Panc1 (cell line): ENCODE measurements at regions not wholly inside any gene's neighbourhood (a gene's known extent, or its start where the extent isn't known, plus 50 kb on each side); places are given as distances from the start of the nearest gene placed in this dataset.
"Not testable (repeated sequence)": the region's sequence is repeated elsewhere in the genome, so short reads cannot be mapped to it uniquely, and the experiment has no call there.

Experiments
- ATAC-seq: fragments of 200-7000 bp; cut with Tn5 transposase; 2 replicates; pipeline ENCODE4 v1.9.1; 2020; ENCODE audit warnings: mild to moderate bottlenecking, moderate library complexity
- BruUV-seq: library from RNA; stranded (reverse); fragments of 400-500 nt; replicated peaks from 2 replicates; lab custom pipeline; 2021; lab: Mats Ljungman, UMichigan
- CTCF ChIA-PET: fragments of 300-600 bp; sonication (Branson Sonifier 250); formaldehyde crosslinking; loops from one replicate; lab custom pipeline; 2022; ENCODE audit warnings: antibody characterized with exemption; lab: Charles Lee
- POLR2A ChIA-PET: fragments of 300-600 bp; sonication (Branson Sonifier 250); formaldehyde crosslinking; loops from one replicate; lab custom pipeline; 2022; ENCODE audit warnings: antibody characterized with exemption; lab: Charles Lee
- DNase-seq: peaks from one replicate; pipeline ENCODE4 v3.0.0-alpha.2; 2010; ENCODE audit warnings: low read depth, low spot score
- H3K27ac ChIP-seq: 2 replicates; pipeline ENCODE4 v1.5.1; 2011; ENCODE audit warnings: mild to moderate bottlenecking, low read length, inconsistent platforms
- H3K27me3 ChIP-seq: fragments of 200-500 bp; sonication (Bioruptor generic); 2 replicates; pipeline ENCODE4 v1.6.0; 2014; ENCODE audit warnings: low read length, inconsistent platforms; ENCODE audit not compliant: control insufficient read depth, insufficient read depth
- H3K36me3 ChIP-seq: fragments of 200-500 bp; sonication (Bioruptor generic); 2 replicates; pipeline ENCODE4 v1.5.1; 2014; ENCODE audit warnings: inconsistent platforms, mild to moderate bottlenecking, low read length, moderate library complexity; ENCODE audit not compliant: control insufficient read depth, insufficient read depth
- H3K4me1 ChIP-seq: 2 replicates; pipeline ENCODE4 v1.5.1; 2011; ENCODE audit warnings: inconsistent platforms, mild to moderate bottlenecking, low read length, moderate library complexity; ENCODE audit not compliant: control insufficient read depth, insufficient read depth
- H3K4me3 ChIP-seq, 2 experiments: 2 replicates each; pipeline ENCODE4 v1.5.1; 2011 to 2012; ENCODE audit warnings: low read depth in 2 of 2, low read length in 2 of 2, mild to moderate bottlenecking in 2 of 2, inconsistent platforms in 1 of 2, moderate library complexity in 1 of 2
- H3K9me3 ChIP-seq: fragments of 200-500 bp; sonication (Bioruptor generic); 2 replicates; pipeline ENCODE4 v1.5.1; 2014; ENCODE audit warnings: low read depth, mild to moderate bottlenecking, inconsistent platforms, low read length, moderate library complexity; ENCODE audit not compliant: control insufficient read depth, insufficient read depth
- CTCF ChIP-seq: fragments of 450-650 bp; IDR thresholded peaks from 2 replicates; pipeline ENCODE4 v1.5.1; 2017; ENCODE audit warnings: mild to moderate bottlenecking
- POLR2AphosphoS5 ChIP-seq: IDR thresholded peaks from 2 replicates; pipeline ENCODE4 v1.6.1; 2012; ENCODE audit warnings: mild to moderate bottlenecking, low read depth, low read length, moderate library complexity
- REST ChIP-seq, 2 experiments: IDR thresholded peaks; 2 replicates each; pipeline ENCODE4 v1.6.1; 2011 to 2012; ENCODE audit warnings: low read depth in 2 of 2, control low read depth in 1 of 2, low read length in 1 of 2, mild to moderate bottlenecking in 1 of 2, moderate library complexity in 1 of 2; ENCODE audit not compliant: insufficient read depth in 1 of 2
- SIN3A ChIP-seq: IDR thresholded peaks from 2 replicates; pipeline ENCODE4 v1.6.1; 2012; ENCODE audit warnings: low read depth, mild to moderate bottlenecking, low read length, moderate library complexity, borderline replicate concordance; ENCODE audit not compliant: insufficient read depth
- TCF7L2 ChIP-seq: IDR thresholded peaks from 2 replicates; pipeline ENCODE4 v1.6.1; 2011; ENCODE audit warnings: mild to moderate bottlenecking, low read depth, low read length, inconsistent platforms
- in situ Hi-C: cut with HindIII; loops from 2 replicates; pipeline ENCODE4 v1.10.0; 2016; ENCODE audit warnings: low sequenced_read_pairs, low pct_unique_long_range_greater_than_20kb
- intact Hi-C: fragments of 100-400 bp; cut with micrococcal nuclease; formaldehyde crosslinking; loops from one replicate; pipeline ENCODE4 v1.10.0; 2022; ENCODE audit not compliant: unreplicated experiment

GRCh38 chr14:45893127-45893526 lies 640.1 kb upstream of the MIS18BP1 start:
- no peak for ATAC-seq
- CTCF ChIA-PET = no interaction called here

GRCh38 chr14:45891417-45892080 lies 638.5 kb upstream of the MIS18BP1 start:
- ATAC-seq (no peak), DNase-seq (no peak)
- CTCF ChIA-PET = no interaction called here
- POLR2A ChIA-PET = no interaction called here
- BruUV-seq = no TSS peak
- in situ Hi-C loops (no loop called here), intact Hi-C loops (no loop called here)
- no peak for TF ChIP-seq SIN3A
- no peak for TF ChIP-seq TCF7L2
- no peak for TF ChIP-seq POLR2AphosphoS5
- TF ChIP-seq REST (IDR thresholded peaks at IDR 0.05; ENCODE audit: insufficient read depth in 1 of 2, low read depth in 2 of 2, low read length in 1 of 2) = no peak
- Histone ChIP-seq H3K9me3 (no peaks in the 10 kb centered on the region), H3K4me1 (no peaks in the 10 kb centered on the region), H3K27ac (no peak overlapping the region), H3K4me3 (no peak overlapping the region), H3K36me3 (no peaks in the 10 kb centered on the region), H3K27me3 (no peaks in the 10 kb centered on the region)

More at GRCh38 chr14:45893127-45893526, 640.1 kb upstream of the MIS18BP1 start:
- intact Hi-C loops (no loop called here), in situ Hi-C loops (no loop called here)
- H3K27me3 ChIP-seq = no peaks in the 10 kb centered on the region
- POLR2A ChIA-PET = no interaction called here
- no TSS peak for BruUV-seq
- DNase-seq = no peak
- H3K9me3 ChIP-seq = no peaks in the 10 kb centered on the region
- H3K4me3 ChIP-seq = no peak overlapping the region
- H3K27ac ChIP-seq = no peak overlapping the region
- no peaks in the 10 kb centered on the region for H3K4me1 ChIP-seq
- H3K36me3 ChIP-seq = no peaks in the 10 kb centered on the region
- TF ChIP-seq CTCF (no peak), POLR2AphosphoS5 (no peak), TCF7L2 (no peak), SIN3A (no peak), REST (IDR thresholded peaks at IDR 0.05; ENCODE audit: insufficient read depth in 1 of 2, low read depth in 2 of 2, low read length in 1 of 2) (no peak)

- H3K4me3 ChIP-seq, H3K27me3 ChIP-seq, H3K27ac ChIP-seq, DNase-seq, BruUV-seq, H3K36me3 ChIP-seq, H3K4me1 ChIP-seq, CTCF ChIA-PET, H3K9me3 ChIP-seq, ATAC-seq, in situ Hi-C loops, intact Hi-C loops, POLR2A ChIA-PET: not testable (repeated sequence)
Observed at GRCh38 chr14:45888766-45889285, 635.8 kb upstream of the MIS18BP1 start.
